ENCODE measurements at regions not wholly inside any gene's neighbourhood (a gene's known extent, or its start where the extent isn't known, plus 50 kb on each side); places are given as distances from the start of the nearest gene placed in this dataset.

- H3K4me3 ChIP-seq (ENCODE audit: low read depth, poor library complexity, severe bottlenecking), result no peak overlapping the region
- TF ChIP-seq CTCF (IDR thresholded peaks at IDR 0.05) (no peak), POLR2A (IDR thresholded peaks at IDR 0.05) (no peak)
- intact Hi-C loops (cut with DNase I; ENCODE audit: low total_unique reads), result no loop called here
- WGBS, 2 donors, result 79 to 80% methylated on average over 5 of the region's 5 CpGs
- DNase-seq (ENCODE audit: low spot score in 2 of 2), result no peak
Observed at GRCh38 chr6:106802139-106802538, 172.4 kb downstream of the CD24 start.

- intact Hi-C loops (cut with DNase I; ENCODE audit: low total_unique reads), result no loop called here
- DNase-seq (ENCODE audit: low spot score in 2 of 2), result no peak
- no peak for TF ChIP-seq POLR2A (IDR thresholded peaks at IDR 0.05)
- no peak for TF ChIP-seq CTCF (IDR thresholded peaks at IDR 0.05)
- H3K4me3 ChIP-seq (ENCODE audit: low read depth, poor library complexity, severe bottlenecking), result no peak overlapping the region
- 90 to 91% methylated on average over 8 of the region's 8 CpGs for WGBS, 2 donors
Observed at GRCh38 chr6:106801256-106801655, 171.9 kb downstream of the QRSL1 start.

- no peak for TF ChIP-seq POLR2A (IDR thresholded peaks at IDR 0.05)
- TF ChIP-seq CTCF (IDR thresholded peaks at IDR 0.05), result no peak
- WGBS, 2 donors, result 72 to 73% methylated on average over 5 of the region's 5 CpGs
- intact Hi-C loops (cut with DNase I; ENCODE audit: low total_unique reads), result no loop called here
- no peak overlapping the region for H3K4me3 ChIP-seq (ENCODE audit: low read depth, poor library complexity, severe bottlenecking)
- no peak for DNase-seq (ENCODE audit: low spot score in 2 of 2)
Observed at GRCh38 chr6:106800379-106800778, 171.0 kb downstream of the QRSL1 start.

- no peak for DNase-seq (ENCODE audit: low spot score in 2 of 2)
- 59 to 62% methylated on average over 8 of the region's 8 CpGs for WGBS, 2 donors
- intact Hi-C loops (cut with DNase I; ENCODE audit: low total_unique reads), result no loop called here
- no peak overlapping the region for H3K4me3 ChIP-seq (ENCODE audit: low read depth, poor library complexity, severe bottlenecking)
- TF ChIP-seq POLR2A (IDR thresholded peaks at IDR 0.05) (no peak), CTCF (IDR thresholded peaks at IDR 0.05) (no peak)
Observed at GRCh38 chr6:106799031-106799894, 169.9 kb downstream of the QRSL1 start.

- TF ChIP-seq POLR2A (IDR thresholded peaks at IDR 0.05) (no peak), CTCF (IDR thresholded peaks at IDR 0.05) (no peak)
- intact Hi-C loops (cut with DNase I; ENCODE audit: low total_unique reads), result no loop called here
- 58 to 77% methylated on average over 2 of the region's 2 CpGs for WGBS, 2 donors
- no peak overlapping the region for H3K4me3 ChIP-seq (ENCODE audit: low read depth, poor library complexity, severe bottlenecking)
- DNase-seq (ENCODE audit: low spot score in 2 of 2), result no peak
Observed at GRCh38 chr6:106797186-106797585, 167.8 kb downstream of the QRSL1 start.

- DNase-seq (ENCODE audit: low spot score in 2 of 2), result no peak
- TF ChIP-seq CTCF (IDR thresholded peaks at IDR 0.05), result no peak
- TF ChIP-seq POLR2A (IDR thresholded peaks at IDR 0.05), result no peak
- intact Hi-C loops (cut with DNase I; ENCODE audit: low total_unique reads), result no loop called here
- 50 to 57% methylated on average over 1 of the region's 1 CpG for WGBS, 2 donors
- H3K4me3 ChIP-seq (ENCODE audit: low read depth, poor library complexity, severe bottlenecking), result no peak overlapping the region
Observed at GRCh38 chr6:106796781-106797180, 167.4 kb downstream of the QRSL1 start.

All from lower leg skin (tissue), 4 donors.